ENCODE measurements at regions not wholly inside any gene's neighbourhood (a gene's known extent, or its start where the extent isn't known, plus 50 kb on each side); places are given as distances from the start of the nearest gene placed in this dataset.
A peak's percentile ranks its signal among the peaks of the same experiment; 100 is the strongest.
"Not testable (repeated sequence)": the region's sequence is repeated elsewhere in the genome, so short reads cannot be mapped to it uniquely, and the experiment has no call there.

DNA sequence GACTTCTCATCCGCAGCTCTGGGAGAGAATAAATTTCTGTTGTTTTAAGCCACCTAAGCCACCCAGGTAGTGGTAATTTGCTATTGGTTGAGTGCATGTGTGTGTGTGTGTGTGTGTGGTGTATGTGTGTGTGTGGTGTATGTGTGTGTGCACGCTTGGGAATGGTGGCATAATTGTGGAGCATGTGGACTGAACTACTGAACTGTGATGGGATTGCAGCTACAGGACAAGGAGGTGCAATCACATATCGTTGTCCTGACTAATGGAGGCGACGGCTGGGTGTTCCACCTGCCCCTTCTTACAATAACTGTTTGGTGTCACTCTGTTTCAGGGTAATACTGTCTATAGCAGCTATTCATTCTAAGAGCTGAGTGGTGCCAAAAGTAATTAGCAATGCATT, 448.7 kb upstream of the PFKP start:
- no peak for DNase-seq

GRCh38 chr10:2616215-2616614, 451.1 kb upstream of the PFKP start:
- no peak for DNase-seq

GRCh38 chr10:2611603-2612002, 455.7 kb upstream of the PFKP start:
- peak; percentile 11 for DNase-seq

GRCh38 chr10:2610946-2611345, 456.4 kb upstream of the PFKP start:
- DNase-seq = peak; percentile 91

- DNase-seq = no peak
Observed at GRCh38 chr10:2604891-2605290, 462.5 kb upstream of the PFKP start.

DNA sequence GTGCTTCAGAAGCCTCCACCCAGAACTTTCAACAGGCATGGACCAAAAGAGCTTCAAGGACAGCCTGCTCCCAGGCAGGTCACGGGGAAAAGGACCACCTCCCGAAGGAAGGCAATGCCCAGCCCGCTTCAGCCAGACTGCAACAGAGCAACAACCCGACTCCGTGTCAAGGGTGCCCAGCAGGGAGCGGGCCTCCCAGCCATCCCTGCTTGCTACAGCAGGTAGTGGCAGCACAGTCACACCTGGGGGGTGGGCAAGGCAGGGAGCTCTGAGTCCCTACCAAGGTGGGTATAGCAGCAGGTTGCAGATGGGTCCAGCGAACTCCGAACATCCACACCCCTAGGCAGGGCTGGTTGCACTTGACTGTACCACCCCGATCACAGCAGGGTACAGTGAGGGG, 467.8 kb upstream of the PFKP start:
- no peak for DNase-seq

DNA sequence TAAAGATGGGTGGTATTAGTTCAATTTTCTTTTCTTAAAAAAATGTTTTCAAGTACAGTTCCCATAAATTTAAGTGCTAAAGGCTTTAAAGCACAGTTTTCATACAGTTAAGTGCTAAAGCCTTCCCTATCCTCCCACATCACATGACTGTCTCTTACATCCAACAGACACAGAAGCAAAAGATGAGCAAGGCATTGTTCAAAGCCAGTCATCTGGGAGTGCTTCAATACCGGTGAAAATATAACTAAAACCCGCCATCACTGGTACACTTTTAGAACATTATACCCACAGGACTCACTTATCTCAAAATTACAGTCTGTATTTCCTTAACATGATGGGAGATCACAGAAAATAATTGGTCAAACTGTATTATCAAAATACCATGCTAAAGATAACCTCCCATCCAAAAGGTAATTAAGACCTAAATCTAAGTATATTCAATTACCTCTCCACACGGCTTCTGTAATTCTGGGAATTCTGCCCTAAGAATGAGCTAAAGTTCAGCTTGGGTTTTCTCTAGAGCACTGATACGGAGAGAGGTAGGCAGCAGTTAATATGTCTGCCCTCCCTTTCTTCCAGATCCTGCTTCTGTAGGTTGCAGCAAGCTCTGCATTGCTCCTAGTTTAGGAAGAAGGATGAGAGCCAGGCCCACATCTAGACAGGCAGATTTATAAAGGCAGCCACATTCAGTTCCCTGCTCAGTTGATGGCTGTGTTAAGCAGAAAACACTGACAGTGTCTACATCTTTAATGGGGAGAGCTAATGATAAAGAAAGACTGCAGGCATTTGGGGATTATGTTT, 474.8 kb upstream of the PFKP start:
- DNase-seq = no peak

DNA sequence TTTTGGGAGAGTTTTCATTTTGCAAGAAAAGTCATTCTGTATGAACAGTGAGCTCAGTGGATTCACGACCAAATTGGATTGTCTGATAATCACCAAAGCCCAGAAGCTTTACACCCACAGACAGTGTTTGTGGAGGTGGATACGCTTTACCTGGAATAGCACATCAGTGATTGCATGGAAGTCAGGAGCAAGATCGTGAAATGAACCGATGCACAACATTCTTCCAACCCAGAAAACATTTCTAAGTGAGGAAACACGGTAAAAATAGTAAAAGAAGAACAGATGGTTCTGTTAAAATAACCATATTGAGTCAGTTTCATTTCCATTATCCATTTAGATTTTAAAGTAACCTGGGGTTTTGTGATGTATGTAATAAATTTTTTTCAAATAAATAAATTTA, 478.2 kb upstream of the PFKP start:
- DNase-seq = peak; percentile 24

DNA sequence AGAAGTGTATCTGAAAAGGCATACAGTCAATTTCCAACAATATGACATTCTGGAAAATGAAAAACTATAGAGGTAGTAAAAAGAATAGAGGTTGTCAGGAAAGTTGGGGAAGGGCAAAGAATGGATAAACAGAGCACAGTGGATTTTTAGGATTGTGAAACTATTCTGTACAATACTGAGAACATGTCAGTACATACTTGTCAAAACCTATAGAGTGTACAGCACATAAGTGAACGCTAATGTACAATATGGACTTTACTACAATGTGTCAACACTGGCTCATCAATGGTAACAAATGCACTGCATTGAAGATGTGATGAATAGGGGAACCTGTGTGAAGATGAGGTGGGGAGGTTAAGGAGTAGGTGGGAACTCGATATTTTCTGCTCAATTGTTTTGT, 483.0 kb upstream of the PFKP start:
- no peak for DNase-seq

- DNase-seq = no peak
Observed at GRCh38 chr10:2576892-2577291, 490.5 kb upstream of the PFKP start.

GRCh38 chr10:2575460-2575859, 491.9 kb upstream of the PFKP start:
- DNase-seq = no peak

GRCh38 chr10:2572611-2573010, 494.7 kb upstream of the PFKP start:
- DNase-seq = no peak

- DNase-seq = no peak
Observed at GRCh38 chr10:2556883-2557282, 510.5 kb upstream of the PFKP start.

GRCh38 chr10:2548071-2548470, 519.3 kb upstream of the PFKP start:
- DNase-seq = no peak

GRCh38 chr10:2547606-2548005, 519.7 kb upstream of the PFKP start:
- no peak for DNase-seq

GRCh38 chr10:2546894-2547293, 520.5 kb upstream of the PFKP start:
- DNase-seq = not testable (repeated sequence)

DNA sequence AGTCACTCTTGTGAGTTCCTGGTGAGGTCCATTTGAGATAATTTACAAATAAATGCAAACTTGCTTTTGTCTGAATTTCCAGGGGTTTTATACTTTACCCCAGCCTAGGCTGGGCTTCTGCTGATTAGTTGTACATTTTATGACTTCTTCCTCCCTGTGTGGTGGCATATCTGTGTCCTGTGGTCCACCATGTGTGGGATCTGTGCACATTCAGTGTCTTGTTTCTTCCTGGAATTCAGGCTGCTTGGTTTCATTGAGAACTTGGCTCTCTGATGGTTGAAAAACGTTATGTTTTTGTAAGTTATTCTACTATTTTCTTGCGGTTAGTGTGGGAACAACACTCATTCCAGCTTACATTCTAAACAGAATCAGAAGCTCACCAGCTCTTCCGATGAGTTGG, 523.4 kb upstream of the PFKP start:
- DNase-seq = no peak

GRCh38 chr10:2543142-2543886, 524.0 kb upstream of the PFKP start:
- no peak for DNase-seq

GRCh38 chr10:2541176-2541575, 526.2 kb upstream of the PFKP start:
- DNase-seq = no peak

DNA sequence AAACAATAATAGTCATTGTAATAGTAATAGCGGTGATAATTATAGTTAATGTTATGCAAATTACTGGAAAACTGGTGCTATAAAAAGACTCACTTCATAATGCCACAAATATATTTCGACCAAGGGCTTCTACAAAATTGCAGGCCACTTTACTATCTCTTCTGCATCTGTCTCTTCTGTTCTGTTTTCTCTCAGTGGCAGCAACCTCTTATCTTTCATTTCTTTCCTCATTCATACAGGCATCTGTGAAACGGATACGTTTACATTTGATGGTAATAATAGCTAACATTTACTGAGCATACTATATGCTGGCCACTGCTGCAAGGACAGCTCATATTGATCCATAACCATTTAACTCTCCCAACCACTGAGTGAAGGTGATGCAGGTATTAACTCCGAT, 537.4 kb upstream of the PFKP start:
- DNase-seq = no peak

GRCh38 chr10:2525781-2526180, 541.6 kb upstream of the PFKP start:
- DNase-seq = no peak

GRCh38 chr10:2519139-2519538, 548.2 kb upstream of the PFKP start:
- DNase-seq = no peak

- DNase-seq = no peak
Observed at GRCh38 chr10:2509081-2509531, 558.2 kb upstream of the PFKP start.

DNA sequence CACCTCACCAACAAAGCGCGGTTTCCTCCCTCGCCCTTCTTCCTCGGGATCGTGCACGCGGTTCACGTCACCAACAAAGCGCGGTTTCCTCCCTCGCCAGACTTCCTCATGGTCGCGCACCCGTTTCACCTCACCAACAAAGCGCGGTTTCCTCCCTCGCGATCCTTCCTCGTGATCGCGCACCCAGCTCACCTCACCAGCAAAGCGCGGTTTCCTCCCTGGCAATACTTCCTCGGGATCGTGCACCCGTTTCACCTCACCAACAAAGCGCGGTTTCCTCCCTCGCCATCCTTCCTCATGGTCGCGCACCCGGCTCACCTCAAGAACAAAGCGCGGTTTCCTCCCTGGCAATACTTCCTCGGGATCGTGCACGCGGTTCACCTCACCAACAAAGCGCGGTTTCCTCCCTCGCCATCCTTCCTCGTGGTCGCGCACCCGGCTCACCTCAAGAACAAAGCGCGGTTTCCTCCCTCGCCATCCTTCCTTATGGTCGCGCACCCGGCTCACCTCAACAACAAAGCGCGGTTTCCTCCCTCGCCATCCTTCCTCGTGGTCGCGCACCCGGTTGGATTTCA, 565.9 kb upstream of the PFKP start:
- not testable (repeated sequence) for DNase-seq
